HL-60/S4 treated with phorbol 12-myristate 13-acetate at 8.2 ng/mL for 4 days and 3 days (cell line): ENCODE measurements at regions not wholly inside any gene's neighbourhood (a gene's known extent, or its start where the extent isn't known, plus 50 kb on each side); places are given as distances from the start of the nearest gene placed in this dataset.

Experiments used
- in situ Hi-C: fragments of 300-500 bp; cut with MboI; formaldehyde crosslinking; loops from 2 replicates; pipeline ENCODE4 v1.15.0; 2022; ENCODE audit warnings: low sequenced_read_pairs

DNA sequence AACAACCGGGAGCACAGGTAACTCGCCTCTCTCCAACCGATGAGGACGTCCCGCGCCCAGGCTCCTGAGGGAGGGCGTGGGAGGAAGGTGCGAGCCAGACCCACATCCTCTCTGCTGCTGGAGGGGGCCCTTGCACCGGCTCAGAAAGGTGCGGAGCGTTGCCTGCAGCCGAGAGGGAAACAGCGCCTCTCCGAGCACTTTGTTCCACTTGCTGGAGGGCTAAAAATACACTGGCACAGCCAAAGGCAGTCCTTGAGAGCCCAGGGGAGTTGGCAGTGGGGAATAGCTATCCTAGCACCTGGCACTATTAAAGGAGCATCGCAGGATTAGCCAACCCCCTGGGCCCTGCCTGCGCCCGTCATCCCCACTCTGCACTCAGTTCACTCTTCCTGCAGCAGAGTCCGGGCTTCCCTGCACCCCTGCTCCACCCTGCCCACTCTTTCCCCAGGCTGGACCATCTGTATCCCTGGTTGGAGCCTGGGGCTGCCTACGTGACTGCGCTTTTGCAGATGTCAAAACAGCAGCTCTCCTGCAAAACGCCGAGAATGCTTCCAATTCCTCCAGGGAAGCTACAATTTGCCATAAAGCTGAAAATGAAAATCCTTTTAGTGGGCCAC, 108.9 kb downstream of the SNX5 start:
- in situ Hi-C loops = no loop called here

DNA sequence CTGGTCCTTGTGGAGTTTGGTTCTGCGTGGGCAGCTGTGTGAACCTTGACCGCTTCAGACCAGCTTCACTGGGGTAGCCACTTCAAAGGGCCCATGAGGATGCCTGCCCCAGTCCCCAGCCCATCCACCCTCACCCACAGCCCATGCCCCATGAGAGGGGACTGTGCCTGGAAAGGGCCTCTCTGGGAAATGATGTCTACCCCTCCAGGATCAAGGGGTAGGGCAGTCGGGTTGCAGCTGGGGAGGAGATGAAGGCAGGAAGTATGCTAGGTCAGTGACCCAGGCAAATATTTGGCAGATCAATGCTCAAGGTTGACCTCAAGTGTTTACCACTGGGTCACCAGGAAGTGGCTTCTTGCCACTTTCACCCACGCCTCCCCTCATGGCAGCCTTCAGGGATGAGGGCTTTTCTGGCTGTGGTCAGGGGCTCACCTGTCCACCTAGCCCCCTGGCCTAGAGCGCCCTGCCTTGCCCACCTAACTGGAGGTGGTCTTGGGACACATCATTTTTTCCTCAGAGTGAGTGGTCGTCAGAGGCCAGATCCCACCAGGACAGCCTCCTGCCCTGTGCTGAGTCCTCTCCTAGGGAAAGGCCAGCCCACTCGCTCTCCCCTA, 109.5 kb downstream of the SNX5 start:
- in situ Hi-C loops = no loop called here

DNA sequence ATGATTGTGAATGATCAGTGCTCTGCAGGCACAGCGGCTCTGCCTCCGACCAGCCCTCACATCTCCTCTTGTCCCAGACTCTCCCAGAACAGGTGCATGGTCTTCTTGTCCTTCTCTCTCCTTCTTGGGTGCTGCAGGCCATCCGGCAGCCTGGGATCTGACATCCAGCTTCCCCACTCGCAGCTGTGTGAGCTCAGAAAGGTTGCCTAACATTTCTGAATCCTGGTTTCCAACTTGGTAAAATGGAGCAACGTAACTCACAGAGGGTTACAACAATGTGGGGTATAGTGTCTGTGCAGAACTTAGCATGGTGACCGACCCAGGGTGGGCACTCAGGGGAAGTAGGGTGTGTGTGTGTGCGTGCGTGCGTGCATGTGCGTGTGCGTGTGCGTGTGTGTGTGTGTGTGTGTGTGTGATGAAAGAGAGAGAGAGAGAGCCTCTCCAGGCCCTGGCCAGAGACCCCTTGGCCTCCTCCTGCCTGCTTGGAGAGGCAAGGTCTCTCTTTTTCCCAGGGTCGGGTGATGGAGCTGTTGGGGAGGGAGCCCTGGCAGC, 110.1 kb downstream of the SNX5 start:
- in situ Hi-C loops = no loop called here

DNA sequence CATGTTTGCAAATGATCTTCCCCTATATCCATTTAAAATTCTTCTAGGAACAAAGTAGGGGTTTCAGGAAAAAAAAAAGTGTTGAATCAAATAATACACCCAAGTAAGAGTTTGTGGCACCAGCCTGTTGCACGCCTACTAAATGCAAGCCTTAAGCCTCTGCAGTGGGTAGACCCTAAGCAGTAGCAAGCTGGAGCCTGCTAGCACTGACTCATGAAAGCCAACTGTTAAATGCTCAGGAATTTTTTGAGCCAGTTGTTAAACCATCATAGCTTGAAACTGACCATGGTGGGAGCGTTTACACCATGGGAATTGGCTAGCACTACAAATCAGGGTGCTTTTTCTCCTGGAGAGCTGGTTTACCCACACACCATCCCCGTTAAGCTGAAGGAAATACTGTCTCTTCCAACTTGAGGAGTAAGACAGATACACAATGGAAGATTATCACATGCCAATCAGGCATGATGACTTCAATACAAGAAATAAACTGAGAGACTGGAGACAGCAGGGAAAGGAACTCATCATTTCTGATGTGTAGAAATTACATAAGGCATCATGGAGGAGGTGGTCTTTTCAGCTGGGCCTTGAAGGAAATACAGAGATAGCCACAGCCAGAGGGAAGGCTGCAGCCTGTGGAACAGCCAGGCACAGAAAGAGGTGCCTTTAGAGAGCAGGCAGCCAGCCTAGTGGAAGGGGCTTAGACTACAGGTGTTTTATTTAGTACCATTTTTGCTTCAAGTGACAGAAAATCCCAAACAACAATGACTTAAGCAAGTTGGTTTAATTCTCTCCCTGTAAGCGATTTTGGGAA, 110.8 kb downstream of the SNX5 start:
- in situ Hi-C loops = no loop called here

DNA sequence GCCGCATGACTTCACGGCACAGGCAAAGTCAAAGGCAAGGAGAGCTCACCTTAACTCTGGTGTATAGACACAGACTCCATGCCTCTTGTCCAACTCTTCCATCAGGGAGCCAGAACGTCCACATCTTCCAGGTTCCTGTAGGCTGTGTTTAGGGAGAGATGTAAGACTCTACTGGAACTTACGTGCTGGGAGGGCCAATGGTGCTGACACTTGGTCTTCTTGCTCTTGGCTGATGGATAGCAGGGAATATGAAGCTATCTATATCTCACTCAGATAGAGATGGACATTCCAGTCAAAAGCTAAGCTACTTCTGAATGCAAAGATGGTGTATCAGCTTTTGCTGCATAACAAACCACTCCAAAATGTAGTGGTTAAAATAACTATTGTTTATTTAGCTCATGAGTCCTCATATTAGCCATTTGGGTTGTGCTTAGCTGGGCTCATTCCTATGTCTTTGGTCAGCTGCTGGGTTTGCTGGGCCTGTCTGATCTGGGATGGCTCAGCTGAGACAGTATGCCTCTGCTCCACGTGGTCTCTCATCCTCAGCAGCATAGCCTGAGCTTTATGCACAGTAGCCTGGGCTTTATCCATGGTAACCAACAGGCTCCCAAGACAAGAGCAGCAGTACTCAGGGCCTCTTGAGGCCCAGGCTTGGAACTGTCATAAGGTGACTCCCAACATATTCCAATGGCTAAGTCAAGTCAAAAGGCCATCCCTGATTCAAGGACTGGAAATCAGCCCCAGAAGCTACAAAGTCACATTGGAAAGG, 111.6 kb downstream of the SNX5 start:
- in situ Hi-C loops = no loop called here

DNA sequence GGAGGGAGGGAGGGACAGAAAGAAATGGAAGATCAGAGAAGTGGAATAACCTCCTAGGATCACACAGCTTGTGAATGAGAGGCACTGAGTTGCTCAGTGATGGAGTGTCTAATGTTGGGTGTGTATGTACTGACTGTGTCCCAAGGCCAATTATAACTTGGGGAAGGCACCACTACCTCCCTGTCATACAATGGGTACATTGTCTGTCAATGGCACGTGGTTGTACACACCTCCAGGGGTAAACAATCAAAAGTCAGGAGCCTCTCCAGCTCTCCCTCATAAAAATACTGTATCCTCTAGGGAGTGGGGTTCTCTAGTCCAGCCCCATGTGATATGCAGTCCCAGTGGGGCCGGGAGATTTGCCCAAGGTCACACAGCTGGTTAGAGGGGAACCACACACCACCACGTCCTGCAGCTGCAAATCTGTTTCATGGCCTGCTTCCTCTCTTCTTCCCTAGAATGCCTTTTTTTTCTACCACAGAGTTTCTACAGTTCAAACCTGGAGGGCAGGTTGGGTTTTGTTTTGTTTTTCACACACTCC, 112.5 kb downstream of the SNX5 start:
- in situ Hi-C loops = no loop called here

DNA sequence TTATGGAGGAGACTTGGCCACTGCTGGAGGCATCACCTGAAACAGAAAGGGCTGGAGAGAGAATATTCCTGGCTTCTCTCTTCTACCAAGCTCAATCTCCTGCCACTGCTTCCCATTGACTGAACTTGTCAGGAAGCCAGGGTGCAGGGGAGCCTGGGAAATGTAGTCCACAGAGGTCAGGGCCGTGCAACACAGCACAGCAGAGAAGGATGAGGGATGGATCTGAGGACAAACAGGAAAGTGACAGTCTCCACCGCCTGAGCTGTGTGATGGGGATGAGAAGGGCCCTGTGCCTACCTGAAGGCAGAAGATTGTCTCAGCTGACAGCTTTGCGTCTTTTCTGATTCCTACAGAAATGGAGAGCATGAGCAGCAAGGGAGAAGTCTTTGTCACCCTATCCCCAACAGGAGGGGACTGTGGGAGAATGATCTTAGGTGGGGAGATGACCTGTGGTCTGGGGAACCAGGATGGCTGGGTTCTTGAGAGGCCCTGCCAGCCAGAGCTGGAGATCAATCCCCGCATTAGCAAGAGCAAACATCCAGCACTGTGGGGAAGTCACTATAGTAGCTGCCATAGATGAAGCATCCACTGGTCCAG, 114.2 kb downstream of the SNX5 start:
- in situ Hi-C loops = no loop called here

DNA sequence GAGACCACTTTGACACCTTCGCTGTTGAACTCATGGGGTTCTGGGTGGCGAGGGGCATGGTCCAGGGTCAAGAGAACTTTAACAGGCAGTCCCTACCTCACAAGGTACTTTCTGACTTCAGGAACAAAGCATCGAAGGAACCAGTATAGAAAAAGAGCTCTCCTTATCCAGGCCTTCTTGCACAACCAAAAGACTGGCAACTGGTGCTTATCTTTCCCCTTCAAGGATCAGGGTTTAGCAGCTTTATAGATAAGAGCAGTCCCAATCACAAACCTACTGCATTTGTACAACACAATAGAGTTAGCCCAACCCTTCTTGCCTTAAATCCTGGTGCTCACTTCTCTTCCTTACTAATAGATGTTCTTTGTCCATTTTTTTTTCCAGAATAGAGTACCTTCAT, 116.3 kb downstream of the SNX5 start:
- in situ Hi-C loops = no loop called here

DNA sequence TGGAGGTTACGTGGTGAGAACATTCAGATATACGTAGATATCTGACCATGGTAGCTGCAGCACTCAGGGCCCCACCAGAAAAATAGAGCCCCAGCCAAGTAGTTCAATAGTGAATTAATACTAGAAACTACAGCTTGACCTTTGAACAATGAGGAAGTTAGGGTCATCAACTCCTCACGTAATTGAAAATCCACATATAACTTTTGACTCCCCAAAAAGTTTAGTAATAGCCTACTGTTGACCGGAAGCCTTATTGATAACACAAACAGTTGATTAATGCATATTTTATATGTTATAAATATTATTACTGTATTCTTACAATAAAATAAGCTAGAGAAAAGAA, 117.9 kb downstream of the SNX5 start:
- in situ Hi-C loops = no loop called here

DNA sequence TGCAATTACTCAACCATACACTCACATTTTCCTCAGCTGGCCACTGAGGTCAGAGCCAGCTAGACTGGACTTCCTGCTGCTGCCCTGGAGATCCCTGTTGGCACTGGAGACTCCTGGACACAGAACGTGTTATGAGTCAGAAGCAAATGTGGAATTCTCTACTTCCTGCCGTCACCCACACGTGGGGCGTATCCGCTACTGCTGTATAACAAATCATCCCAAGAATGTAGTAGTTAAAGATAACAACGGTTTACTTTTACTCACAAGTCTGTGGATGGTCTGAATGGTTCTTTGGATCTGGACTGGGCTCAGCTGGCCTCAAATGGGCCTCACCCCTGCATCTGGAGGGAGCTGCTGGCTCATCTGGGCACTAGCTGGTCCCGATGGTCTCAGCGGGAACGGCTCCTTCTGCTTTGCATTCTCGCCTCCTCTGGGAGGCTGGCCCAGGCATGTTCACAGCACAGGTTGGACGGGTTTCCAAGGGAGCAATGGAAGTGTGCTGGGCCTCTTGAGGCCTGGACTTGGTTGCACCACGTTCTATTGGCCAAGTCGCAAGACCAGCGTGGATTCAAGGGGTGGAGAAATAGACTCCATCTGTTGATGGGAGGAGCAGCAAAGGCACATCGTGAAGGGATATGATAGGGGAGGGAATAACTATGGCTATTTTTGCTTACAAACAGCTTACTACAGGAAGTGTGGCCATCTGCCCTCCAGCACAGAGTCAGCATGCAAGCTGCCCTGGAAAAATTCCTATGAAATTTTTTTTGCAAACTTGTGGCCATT, 118.5 kb downstream of the SNX5 start:
- in situ Hi-C loops = no loop called here

DNA sequence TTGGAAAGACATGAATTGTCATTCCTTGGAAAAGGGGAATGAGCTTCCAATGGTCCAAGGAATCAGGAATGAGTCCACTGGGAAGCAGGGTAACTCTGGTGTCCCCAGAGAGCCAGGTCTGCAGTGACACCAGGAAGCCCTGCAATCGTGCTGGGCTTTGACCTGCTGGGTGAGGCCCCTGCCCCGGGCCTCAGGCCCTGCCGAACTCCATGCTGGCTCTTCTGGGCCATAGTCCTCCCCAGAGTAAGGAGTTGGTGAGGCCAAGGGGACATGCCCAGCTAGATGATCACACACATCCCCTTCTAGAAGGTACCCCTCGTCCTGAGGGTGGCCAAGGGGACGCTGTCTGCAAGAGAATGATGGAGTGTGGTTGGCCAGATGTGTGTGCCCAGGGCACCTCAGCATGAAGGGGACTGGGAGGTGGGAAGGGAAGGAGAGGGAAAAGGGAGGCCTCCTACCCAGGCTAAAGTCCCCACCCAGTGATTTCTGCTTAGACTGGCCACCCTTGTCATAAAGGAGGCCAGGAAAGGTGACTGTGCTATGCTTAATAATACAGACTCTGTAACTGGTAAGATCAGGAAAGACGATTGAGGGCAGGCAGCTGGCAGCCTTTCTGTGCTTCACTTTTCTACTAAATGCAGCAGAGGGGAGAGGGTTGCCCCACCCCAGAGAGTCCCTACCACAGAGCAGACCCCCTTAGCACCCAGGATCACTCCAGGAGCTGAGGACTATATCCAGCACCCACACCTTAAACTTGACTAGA, 119.3 kb downstream of the SNX5 start:
- in situ Hi-C loops = no loop called here

DNA sequence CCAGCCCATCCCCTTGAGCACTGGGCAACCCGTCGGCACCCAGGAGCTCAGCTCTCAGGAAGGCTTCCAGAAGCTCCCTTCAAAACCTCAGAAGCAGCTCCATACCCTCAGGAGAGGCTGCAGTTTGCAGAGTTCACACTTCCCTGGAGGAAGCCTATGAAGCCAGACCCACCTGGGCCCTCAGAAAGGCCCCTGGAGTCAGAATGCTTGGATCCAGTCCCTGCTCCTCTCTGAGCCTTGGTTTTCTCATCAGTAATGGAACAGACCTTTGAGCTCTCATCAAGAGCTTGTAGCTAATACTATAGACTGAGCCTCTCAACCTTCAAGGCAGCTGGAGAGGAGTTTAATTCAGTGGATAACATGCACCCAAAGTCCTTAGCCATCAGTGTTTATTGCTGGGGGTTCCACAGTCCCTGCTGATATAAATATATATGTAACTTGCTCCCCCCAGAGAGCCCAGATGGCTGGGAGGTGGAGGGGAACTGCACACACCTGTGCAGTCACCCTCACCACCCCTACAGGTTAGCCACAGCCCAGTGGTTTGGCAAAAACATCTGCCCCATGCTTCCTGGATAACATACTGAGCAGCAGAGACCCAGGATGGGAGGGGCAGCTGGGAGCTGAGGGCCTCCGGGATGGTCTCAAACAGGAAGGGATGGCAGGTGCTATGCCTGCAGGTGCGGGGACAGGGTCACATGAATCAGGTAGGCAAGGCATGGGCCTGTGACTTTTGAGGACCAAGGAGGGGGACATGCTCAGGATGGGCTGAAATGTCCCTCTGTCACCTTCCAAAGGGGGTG, 120.1 kb downstream of the SNX5 start:
- in situ Hi-C loops = no loop called here

DNA sequence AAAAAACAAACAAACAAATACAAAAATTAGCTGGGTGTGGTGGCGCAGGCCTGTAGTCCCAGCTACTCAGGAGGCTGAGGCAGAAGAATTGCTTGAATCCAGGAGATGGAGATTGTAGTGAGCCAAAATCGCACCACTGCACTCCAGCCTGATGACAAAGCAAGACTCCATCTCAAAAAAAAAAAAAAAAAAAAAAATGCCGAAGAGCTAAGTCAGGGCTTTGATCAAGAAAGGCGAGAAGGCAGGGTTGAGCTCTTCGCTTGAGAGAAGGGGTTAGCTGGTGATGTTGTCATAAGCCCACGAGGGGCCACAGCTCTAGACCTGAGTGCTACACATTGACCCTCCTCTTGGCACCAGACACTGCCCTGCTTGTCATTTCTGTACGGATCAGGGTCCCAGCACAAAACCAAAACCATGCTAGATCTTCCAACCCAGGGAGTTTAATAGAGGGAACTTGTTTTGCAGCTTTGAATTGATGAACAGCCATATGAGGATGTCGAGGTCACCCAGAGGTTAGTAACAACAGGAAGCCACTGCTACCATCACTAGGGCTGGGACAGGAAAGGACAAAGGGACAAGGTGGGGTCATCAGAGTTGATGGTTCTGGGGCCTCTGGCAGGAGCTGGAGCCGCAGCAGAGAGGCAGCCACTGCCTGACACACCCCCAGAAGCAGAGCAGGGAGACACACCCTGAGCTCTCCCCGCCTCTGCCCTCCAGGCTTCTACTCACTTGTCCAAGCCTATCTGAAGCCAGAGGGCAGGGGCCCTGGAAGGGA, 122.7 kb downstream of the SNX5 start:
- in situ Hi-C loops = no loop called here

DNA sequence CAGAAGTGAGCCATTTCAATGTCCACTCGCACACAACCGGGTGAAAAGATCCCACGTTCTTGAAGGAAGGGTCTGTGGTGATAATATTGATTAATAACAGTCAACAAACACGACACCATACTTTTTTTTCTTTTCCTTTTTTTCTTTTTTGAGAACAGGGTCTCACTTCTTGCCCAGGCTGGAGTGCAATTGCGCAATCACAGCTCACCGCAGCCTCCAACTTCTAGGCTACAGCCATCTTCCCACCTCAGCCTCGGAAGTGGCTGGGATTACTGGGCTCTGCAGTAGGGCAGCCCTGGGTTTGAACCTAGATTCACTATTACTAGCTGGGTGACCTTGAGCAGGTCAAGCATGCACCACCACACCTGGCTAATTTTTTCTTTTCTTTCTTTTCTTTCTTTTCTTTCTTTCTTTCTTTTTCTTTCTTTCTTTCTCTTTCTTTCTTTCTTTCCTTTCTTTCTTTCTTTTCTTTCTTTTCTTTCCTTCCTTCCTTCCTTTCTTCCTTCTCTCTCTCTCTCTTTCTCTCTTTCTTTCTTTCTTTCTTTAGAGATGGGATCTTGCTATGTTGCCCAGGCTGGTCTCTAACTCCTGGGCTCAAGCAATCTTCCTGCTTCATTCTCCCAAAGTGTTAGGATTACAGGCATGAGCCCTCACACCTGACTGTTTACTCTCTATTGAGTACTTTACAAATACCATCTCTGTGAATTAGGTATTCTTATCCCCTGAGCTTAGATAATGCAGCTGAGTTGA, 123.9 kb downstream of the SNX5 start:
- in situ Hi-C loops = no loop called here

DNA sequence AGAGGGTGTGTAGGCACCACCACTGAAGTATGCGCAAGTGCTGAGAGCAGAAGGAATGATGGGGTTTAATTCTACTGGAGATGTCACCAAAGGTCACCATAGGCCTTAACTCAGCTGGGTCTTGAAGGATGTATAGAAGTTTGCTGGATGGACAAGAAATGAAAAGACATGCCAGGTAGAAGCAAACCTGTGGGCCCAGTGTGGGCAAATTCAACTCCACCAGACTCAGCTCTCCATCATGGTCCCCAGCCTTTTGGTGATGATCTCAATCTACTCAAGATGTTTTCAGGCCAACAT, 124.5 kb downstream of the SNX5 start:
- in situ Hi-C loops = no loop called here

DNA sequence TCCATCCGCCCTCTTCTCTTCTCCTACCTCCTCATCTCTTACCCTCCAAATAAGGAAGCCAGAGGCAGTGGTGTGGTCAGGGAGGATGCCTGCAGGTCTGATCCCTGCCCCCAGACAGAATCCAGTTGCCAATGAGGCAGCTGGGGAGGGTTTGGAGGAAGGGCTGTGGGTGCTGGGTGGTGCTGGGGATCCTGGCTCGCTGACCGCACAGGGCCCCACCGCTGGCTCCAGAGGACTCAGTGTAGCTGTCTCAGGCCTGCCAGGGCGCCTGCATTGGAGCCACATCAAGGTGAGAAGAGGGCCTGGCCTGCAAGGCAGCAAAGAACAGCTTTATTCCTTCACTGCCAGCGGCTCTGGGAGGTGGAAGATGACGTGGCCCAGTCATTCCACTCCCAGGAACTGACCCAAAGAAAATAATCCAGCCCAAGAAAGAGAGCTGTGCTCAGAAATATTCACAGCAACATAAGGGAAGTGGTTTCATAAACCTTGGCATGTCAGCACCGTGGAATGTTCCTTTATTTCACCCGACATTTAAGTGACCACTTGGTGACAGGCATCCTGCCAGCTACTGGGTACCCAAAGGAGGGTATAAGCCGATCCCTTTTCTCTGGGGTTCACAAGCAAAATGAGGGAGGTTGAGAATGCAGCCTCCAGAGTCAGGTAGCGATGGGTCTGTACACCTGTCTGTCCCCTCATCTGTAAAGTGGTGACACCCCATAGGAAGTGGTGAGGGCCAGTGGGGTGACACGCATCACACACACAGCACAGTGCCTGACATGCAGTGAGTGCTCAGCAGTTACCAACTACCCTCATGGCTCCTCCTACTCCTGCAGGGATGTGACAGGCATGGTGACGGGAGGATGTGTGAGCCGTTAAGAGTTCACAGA, 125.1 kb downstream of the SNX5 start:
- in situ Hi-C loops = no loop called here
